ENCODE measurements at regions not wholly inside any gene's neighbourhood (a gene's known extent, or its start where the extent isn't known, plus 50 kb on each side); places are given as distances from the start of the nearest gene placed in this dataset.

DNA sequence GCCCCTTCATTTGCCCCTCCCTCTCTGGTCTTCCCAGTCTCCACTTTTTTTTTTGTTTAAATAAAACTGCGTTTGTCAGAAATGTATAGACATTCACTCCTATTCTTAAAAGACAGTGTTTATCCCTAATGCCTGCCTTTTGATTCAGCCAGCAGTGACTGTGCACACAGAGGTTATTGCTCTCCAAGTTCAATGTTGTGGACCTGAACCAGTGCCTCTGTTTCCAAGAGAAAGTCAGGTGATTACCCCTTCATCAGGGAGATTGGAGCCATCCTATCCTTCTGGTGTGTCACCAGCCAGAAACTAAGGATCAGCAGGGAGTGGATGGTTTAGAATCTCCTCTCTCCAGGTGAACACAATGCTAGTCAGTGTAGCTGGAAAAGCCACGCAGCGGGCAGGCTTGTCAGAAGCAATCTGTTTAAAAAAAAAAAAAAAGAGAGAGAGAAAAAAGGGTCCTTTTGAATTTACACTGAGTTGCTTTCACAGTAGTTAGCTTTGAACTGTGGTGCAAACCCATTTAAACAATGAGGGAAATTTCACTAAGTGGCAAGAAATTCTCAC is 167.5 kb upstream of the DMRT1 start (continued):
- TF ChIP-seq CREM (IDR thresholded peaks at IDR 0.05) (peak; percentile 66; the same call in 1 of the 2 replicates), CREM (CRISPR knock-in tag; IDR thresholded peaks at IDR 0.05) (no peak), NFIC (IDR thresholded peaks at IDR 0.05; ENCODE audit: low read length) (peak; percentile 35; the same call in 1 of the 2 replicates), ZFP82 (CRISPR knock-in tag; IDR thresholded peaks at IDR 0.05; ENCODE audit: borderline replicate concordance) (0 out of 2 replicates have a peak, but pooled peaks have one; percentile 45), TGIF2 (CRISPR knock-in tag; IDR thresholded peaks at IDR 0.05) (0 out of 2 replicates have a peak, but pooled peaks have one; percentile 4), NCOA2 (CRISPR knock-in tag; IDR thresholded peaks at IDR 0.05) (peak; percentile 22; the same call in 1 of the 2 replicates), RARA (CRISPR knock-in tag; IDR thresholded peaks at IDR 0.05) (peak; percentile 60; the same call in 1 of the 2 replicates), FIP1L1 (IDR thresholded peaks at IDR 0.05; ENCODE audit: borderline replicate concordance, insufficient read depth, low read depth, low read length) (no peak), SP1 (IDR thresholded peaks at IDR 0.05) (no peak), SP1 (CRISPR knock-in tag; IDR thresholded peaks at IDR 0.05) (no peak), TCF7 (IDR thresholded peaks at IDR 0.05; ENCODE audit: low read depth) (peak; percentile 91), FOSL2 (CRISPR knock-in tag; IDR thresholded peaks at IDR 0.05) (peak; percentile 53), ARID5B (CRISPR knock-in tag; IDR thresholded peaks at IDR 0.05) (peak; percentile 63), ZFP36L1 (CRISPR knock-in tag; IDR thresholded peaks at IDR 0.05) (no peak), SOX13 (IDR thresholded peaks at IDR 0.05) (peak; percentile 76), SOX13 (CRISPR knock-in tag; conservative IDR thresholded peaks at IDR 0.05 in 1 of 2, IDR thresholded peaks at IDR 0.05 in 1 of 2) (peak in 1 of 2 experiments; percentile 81; a peak in 2 of 4 replicates), SIX1 (CRISPR knock-in tag; IDR thresholded peaks at IDR 0.05; ENCODE audit: borderline replicate concordance) (peak; percentile 45; the same call in 1 of the 2 replicates), ZFY (CRISPR knock-in tag; IDR thresholded peaks at IDR 0.05) (no peak), ZBTB43 (CRISPR knock-in tag; conservative IDR thresholded peaks at IDR 0.05) (0 out of 2 replicates have a peak, but pooled peaks have one; percentile 19), ZNF343 (CRISPR knock-in tag; IDR thresholded peaks at IDR 0.05) (0 out of 2 replicates have a peak, but pooled peaks have one; percentile 3), HDAC2 (CRISPR knock-in tag; IDR thresholded peaks at IDR 0.05) (peak; percentile 12; the same call in 1 of the 2 replicates), MBD4 (IDR thresholded peaks at IDR 0.05; ENCODE audit: borderline replicate concordance, low read length) (0 out of 2 replicates have a peak, but pooled peaks have one; percentile 63), WIZ (CRISPR knock-in tag; IDR thresholded peaks at IDR 0.05) (no peak)
- TF ChIP-seq, protein P1, sequence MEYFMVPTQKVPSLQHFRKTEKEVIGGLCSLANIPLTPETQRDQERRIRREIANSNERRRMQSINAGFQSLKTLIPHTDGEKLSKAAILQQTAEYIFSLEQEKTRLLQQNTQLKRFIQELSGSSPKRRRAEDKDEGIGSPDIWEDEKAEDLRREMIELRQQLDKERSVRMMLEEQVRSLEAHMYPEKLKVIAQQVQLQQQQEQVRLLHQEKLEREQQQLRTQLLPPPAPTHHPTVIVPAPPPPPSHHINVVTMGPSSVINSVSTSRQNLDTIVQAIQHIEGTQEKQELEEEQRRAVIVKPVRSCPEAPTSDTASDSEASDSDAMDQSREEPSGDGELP (IDR thresholded peaks at IDR 0.05; ENCODE audit: borderline replicate concordance, low read depth): peak; percentile 71; the same call in 1 of the 2 replicates
- TF ChIP-seq, protein P2, sequence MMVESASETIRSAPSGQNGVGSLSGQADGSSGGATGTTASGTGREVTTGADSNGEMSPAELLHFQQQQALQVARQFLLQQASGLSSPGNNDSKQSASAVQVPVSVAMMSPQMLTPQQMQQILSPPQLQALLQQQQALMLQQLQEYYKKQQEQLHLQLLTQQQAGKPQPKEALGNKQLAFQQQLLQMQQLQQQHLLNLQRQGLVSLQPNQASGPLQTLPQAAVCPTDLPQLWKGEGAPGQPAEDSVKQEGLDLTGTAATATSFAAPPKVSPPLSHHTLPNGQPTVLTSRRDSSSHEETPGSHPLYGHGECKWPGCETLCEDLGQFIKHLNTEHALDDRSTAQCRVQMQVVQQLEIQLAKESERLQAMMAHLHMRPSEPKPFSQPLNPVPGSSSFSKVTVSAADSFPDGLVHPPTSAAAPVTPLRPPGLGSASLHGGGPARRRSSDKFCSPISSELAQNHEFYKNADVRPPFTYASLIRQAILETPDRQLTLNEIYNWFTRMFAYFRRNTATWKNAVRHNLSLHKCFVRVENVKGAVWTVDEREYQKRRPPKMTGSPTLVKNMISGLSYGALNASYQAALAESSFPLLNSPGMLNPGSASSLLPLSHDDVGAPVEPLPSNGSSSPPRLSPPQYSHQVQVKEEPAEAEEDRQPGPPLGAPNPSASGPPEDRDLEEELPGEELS (CRISPR knock-in tag; IDR thresholded peaks at IDR 0.05): 0 out of 2 replicates have a peak, but pooled peaks have one; percentile 37

Measured in HepG2 (cell line).